IMR-90 (cell line): ENCODE measurements at regions not wholly inside any gene's neighbourhood (a gene's known extent, or its start where the extent isn't known, plus 50 kb on each side); places are given as distances from the start of the nearest gene placed in this dataset.

Experiments
- ATAC-seq: fragments of 200-7000 bp; cut with Tn5 transposase; 2 replicates; pipeline ENCODE4 v1.9.1; 2020; ENCODE audit warnings: low read depth, mild to moderate bottlenecking, moderate library complexity
- BruUV-seq: library from RNA; stranded (reverse); fragments of 400-500 nt; replicated peaks from 2 replicates; lab custom pipeline; 2021; lab: Mats Ljungman, UMichigan
- CTCF ChIA-PET: fragments of 300-600 bp; formaldehyde crosslinking; extraction: SDS; loops from one replicate; lab custom pipeline; 2021; ENCODE audit warnings: antibody characterized with exemption; lab: Yijun Ruan, JAX
- POLR2A ChIA-PET: fragments of 300-600 bp; sonication (Branson Sonifier 250); formaldehyde crosslinking; loops from one replicate; lab custom pipeline; 2022; ENCODE audit warnings: antibody characterized with exemption; ENCODE audit not compliant: unreplicated experiment; lab: Charles Lee
- DNase-seq: peaks from one replicate; pipeline ENCODE4 v3.0.0; 2013
- H2AFZ ChIP-seq: replicated peaks from 2 replicates; pipeline ENCODE3; 2013; ENCODE audit warnings: low read length, mild to moderate bottlenecking; ENCODE audit not compliant: poor library complexity
- H2AK5ac ChIP-seq: 2 replicates; pipeline ENCODE4 v1.6.1; 2013; ENCODE audit warnings: low read depth, low read length, inconsistent platforms
- H2AK9ac ChIP-seq: replicated peaks from 2 replicates; pipeline ENCODE3; 2013; ENCODE audit warnings: mild to moderate bottlenecking, low read depth, low read length, moderate library complexity; ENCODE audit not compliant: poor library complexity
- H2BK120ac ChIP-seq: 2 replicates; pipeline ENCODE4 v1.6.1; 2013; ENCODE audit warnings: low read depth, low read length, inconsistent platforms
- H2BK15ac ChIP-seq: 3 replicates; pipeline ENCODE4 v1.6.1; 2013; ENCODE audit warnings: low read depth, low read length, inconsistent platforms
- H2BK20ac ChIP-seq: 2 replicates; pipeline ENCODE4 v1.6.1; 2013; ENCODE audit warnings: low read depth, mild to moderate bottlenecking, inconsistent platforms, low read length, moderate library complexity
- H2BK5ac ChIP-seq: 2 replicates; pipeline ENCODE4 v1.6.1; 2013; ENCODE audit warnings: mild to moderate bottlenecking, low read depth, low read length, inconsistent platforms; ENCODE audit not compliant: poor library complexity, severe bottlenecking
- H3K14ac ChIP-seq: replicated peaks from 2 replicates; pipeline ENCODE4 v1.6.1; 2013; ENCODE audit warnings: low read depth, low read length, inconsistent platforms
- H3K18ac ChIP-seq: 2 replicates; pipeline ENCODE4 v1.6.1; 2013; ENCODE audit warnings: low read depth, low read length, control low read depth
- H3K23ac ChIP-seq: 2 replicates; pipeline ENCODE4 v1.6.1; 2013; ENCODE audit warnings: low read depth, low read length, inconsistent platforms
- H3K27ac ChIP-seq: 2 replicates; pipeline ENCODE4 v1.5.1; 2013; ENCODE audit warnings: mild to moderate bottlenecking, control low read depth, low read length; ENCODE audit not compliant: insufficient read depth
- H3K27me3 ChIP-seq: 2 replicates; pipeline ENCODE4 v1.6.1; 2013; ENCODE audit warnings: low read length; ENCODE audit not compliant: control insufficient read depth, insufficient read depth
- H3K36me3 ChIP-seq: 2 replicates; pipeline ENCODE4 v1.6.1; 2013; ENCODE audit warnings: low read length, mixed read lengths; ENCODE audit not compliant: control insufficient read depth, insufficient read depth
- H3K4ac ChIP-seq: 2 replicates; pipeline ENCODE4 v1.6.1; 2013; ENCODE audit warnings: low read depth, low read length, inconsistent platforms
- H3K4me1 ChIP-seq: 2 replicates; pipeline ENCODE4 v1.6.1; 2013; ENCODE audit warnings: low read length, mixed read lengths; ENCODE audit not compliant: control insufficient read depth, insufficient read depth
- H3K4me2 ChIP-seq: 2 replicates; pipeline ENCODE4 v1.6.1; 2013; ENCODE audit warnings: low read depth, mild to moderate bottlenecking, control low read depth, low read length, moderate library complexity
- H3K4me3 ChIP-seq: 2 replicates; pipeline ENCODE4 v1.5.1; 2013; ENCODE audit warnings: low read depth, mild to moderate bottlenecking, control low read depth, low read length, moderate library complexity; ENCODE audit not compliant: insufficient read depth
- H3K56ac ChIP-seq: 2 replicates; pipeline ENCODE4 v1.6.1; 2013; ENCODE audit warnings: low read length, inconsistent platforms; ENCODE audit not compliant: insufficient read depth; ENCODE audit errors: extremely low read depth
- H3K79me1 ChIP-seq, 2 experiments: 2 replicates each; pipeline ENCODE4 v1.6.1; 2013; ENCODE audit warnings: low read length in 2 of 2, inconsistent platforms in 1 of 2, low read depth in 1 of 2
- H3K9ac ChIP-seq: 2 replicates; pipeline ENCODE4 v1.6.1; 2013; ENCODE audit warnings: low read depth, low read length, control low read depth
- H3K9me1 ChIP-seq: 2 replicates; pipeline ENCODE4 v1.6.1; 2013; ENCODE audit warnings: low read length, inconsistent platforms; ENCODE audit not compliant: insufficient read depth
- H3K9me3 ChIP-seq: 2 replicates; pipeline ENCODE4 v1.6.1; 2013; ENCODE audit warnings: low read length; ENCODE audit not compliant: control insufficient read depth, insufficient read depth
- H4K20me1 ChIP-seq: 2 replicates; pipeline ENCODE4 v1.6.1; 2013; ENCODE audit warnings: low read length, inconsistent platforms; ENCODE audit not compliant: insufficient read depth
- H4K5ac ChIP-seq: 2 replicates; pipeline ENCODE4 v1.6.1; 2013; ENCODE audit warnings: mild to moderate bottlenecking, low read depth, low read length, control low read depth
- H4K8ac ChIP-seq, 2 experiments: 2 replicates each; pipeline ENCODE4 v1.6.1; 2013; ENCODE audit warnings: low read depth in 2 of 2, low read length in 2 of 2, control low read depth in 1 of 2, inconsistent platforms in 1 of 2
- H4K91ac ChIP-seq: 2 replicates; pipeline ENCODE4 v1.6.1; 2013; ENCODE audit warnings: low read depth, low read length, inconsistent platforms; ENCODE audit not compliant: insufficient read depth
- BHLHE40 ChIP-seq: fragments of 150-350 bp; IDR thresholded peaks from 2 replicates; pipeline ENCODE4 v1.6.1; 2016; ENCODE audit warnings: mild to moderate bottlenecking, low read depth, low read length
- CEBPB ChIP-seq: IDR thresholded peaks from 2 replicates; pipeline ENCODE4 v1.6.1; 2012; ENCODE audit warnings: low read depth, low read length, improper control_type of control experiment
- FOS ChIP-seq: fragments of 150-350 bp; IDR thresholded peaks from 2 replicates; pipeline ENCODE4 v1.6.1; 2016; ENCODE audit warnings: low read depth, low read length
- MAZ ChIP-seq: IDR thresholded peaks from 2 replicates; pipeline ENCODE4 v1.6.1; 2012; ENCODE audit warnings: low read depth, mild to moderate bottlenecking, low read length, improper control_type of control experiment, moderate library complexity, borderline replicate concordance
- MXI1 ChIP-seq: IDR thresholded peaks from 2 replicates; pipeline ENCODE4 v1.6.1; 2012; ENCODE audit warnings: low read depth, mild to moderate bottlenecking, low read length, moderate library complexity, borderline replicate concordance
- NFE2L2 ChIP-seq: fragments of 150-350 bp; IDR thresholded peaks from 2 replicates; pipeline ENCODE4 v1.6.1; 2016; ENCODE audit warnings: low read depth, mild to moderate bottlenecking, low read length
- POLR2A ChIP-seq: IDR thresholded peaks from 2 replicates; pipeline ENCODE4 v1.6.1; 2012; ENCODE audit warnings: mild to moderate bottlenecking, low read depth, low read length
- RAD21 ChIP-seq: IDR thresholded peaks from 2 replicates; pipeline ENCODE4 v1.6.1; 2012; ENCODE audit warnings: low read length, improper control_type of control experiment
- RCOR1 ChIP-seq: IDR thresholded peaks from 2 replicates; pipeline ENCODE4 v1.6.1; 2012; ENCODE audit warnings: mild to moderate bottlenecking, low read length, improper control_type of control experiment; ENCODE audit not compliant: insufficient replicate concordance
- SMC3 ChIP-seq: fragments of 150-350 bp; IDR thresholded peaks from 2 replicates; pipeline ENCODE4 v1.6.1; 2016; ENCODE audit warnings: low read depth, mild to moderate bottlenecking, antibody characterized with exemption, low read length, moderate library complexity
- WGBS, 2 experiments: methylation state at CpG; one replicate each; pipeline versions ENCODE4 v1.1.5 to v1.1.7; 2013; ENCODE audit warnings: missing lambda C conversion rate in 2 of 2; ENCODE audit not compliant: insufficient read length in 1 of 2; ENCODE audit errors: extremely low coverage in 2 of 2; 5-methylcytosine and 5-hydroxymethylcytosine counted together
- dilution Hi-C: fragments of 300-500 bp; cut with HindIII; formaldehyde crosslinking; loops from one replicate; pipeline ENCODE4 v1.14.3; 2018; ENCODE audit warnings: low sequenced_read_pairs; ENCODE audit not compliant: unreplicated experiment
- in situ Hi-C: fragments of 300-500 bp; cut with MboI; formaldehyde crosslinking; loops from 3 replicates; pipeline ENCODE4 v1.14.3; 2019; ENCODE audit warnings: low sequenced_read_pairs, inconsistent platforms, mixed read lengths
- intact Hi-C: fragments of 100-400 bp; cut with micrococcal nuclease; formaldehyde crosslinking; loops from 2 replicates; pipeline ENCODE4 v1.10.0; 2022
- TF ChIP-seq, protein P1 (sequence below): fragments of 150-350 bp; IDR thresholded peaks from 2 replicates; pipeline ENCODE4 v1.6.1; 2016; ENCODE audit warnings: low read depth, mild to moderate bottlenecking, low read length, moderate library complexity, borderline replicate concordance
- TF ChIP-seq, protein P2 (sequence below): conservative IDR thresholded peaks from 2 replicates; pipeline ENCODE4 v1.5.1; 2012; ENCODE audit warnings: mild to moderate bottlenecking, low read depth, low read length, improper control_type of control experiment

DNA sequence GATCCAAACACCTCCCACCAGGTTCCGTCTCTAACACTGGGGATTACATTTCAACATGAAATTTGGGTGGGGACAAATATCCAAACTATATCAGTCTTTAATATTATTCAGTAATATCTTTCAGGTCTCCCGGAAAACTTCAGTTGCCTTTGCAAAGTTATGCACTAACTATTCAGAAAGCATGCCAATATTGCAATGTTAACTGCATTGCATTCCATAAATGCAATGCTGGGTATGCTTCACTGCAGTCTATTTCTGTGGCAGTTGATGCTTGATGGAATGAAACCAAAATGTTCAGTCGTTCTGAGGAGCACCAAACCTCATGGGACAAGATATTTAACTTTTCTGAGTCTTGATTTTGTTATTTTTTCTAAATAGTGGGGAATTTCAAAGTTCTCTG lies 147.5 kb downstream of the SLC16A9 start:
- Histone ChIP-seq H3K18ac (no peak overlapping the region), H3K27ac (no peak overlapping the region), H3K14ac (no peak overlapping the region), H2BK15ac (no peak overlapping the region), H2BK5ac (no peak overlapping the region), H3K4me1 (peaks cover 3% of the 10 kb centered on the region; the same call in 1 of the 2 replicates), H4K5ac (no peak overlapping the region), H3K4me3 (no peak overlapping the region), H4K8ac (no peak overlapping the region), H2AK9ac (no peak overlapping the region), H3K4me2 (no peak overlapping the region), H3K36me3 (no peaks in the 10 kb centered on the region), H3K9me3 (no peaks in the 10 kb centered on the region), H2BK120ac (no peak overlapping the region), H3K56ac (no peak overlapping the region), H4K91ac (no peak overlapping the region), H2AK5ac (no peak overlapping the region), H2BK20ac (no peak overlapping the region), H3K23ac (no peak overlapping the region), H2AFZ (no peak overlapping the region), H3K4ac (no peak overlapping the region), H3K9me1 (no peaks in the 10 kb centered on the region), H3K27me3 (0 out of 2 replicates have a peak, but pooled peaks cover 1% of the 10 kb centered on the region), H3K9ac (no peak overlapping the region), H4K20me1 (no peaks in the 10 kb centered on the region), H3K79me1 (no peaks in the 10 kb centered on the region)
- ATAC-seq (no peak), DNase-seq (no peak)
- intact Hi-C loops (no loop called here), in situ Hi-C loops (loop anchor here (25.0 kb wide), 1 partner anchor 775 kb away; no protein-coding TSS in a partner anchor), dilution Hi-C loops (no loop called here)
- ChIA-PET POLR2A (no interaction called here), CTCF (no interaction called here)
- TF ChIP-seq BHLHE40: no peak
- TF ChIP-seq POLR2A: no peak
- TF ChIP-seq, protein P1, sequence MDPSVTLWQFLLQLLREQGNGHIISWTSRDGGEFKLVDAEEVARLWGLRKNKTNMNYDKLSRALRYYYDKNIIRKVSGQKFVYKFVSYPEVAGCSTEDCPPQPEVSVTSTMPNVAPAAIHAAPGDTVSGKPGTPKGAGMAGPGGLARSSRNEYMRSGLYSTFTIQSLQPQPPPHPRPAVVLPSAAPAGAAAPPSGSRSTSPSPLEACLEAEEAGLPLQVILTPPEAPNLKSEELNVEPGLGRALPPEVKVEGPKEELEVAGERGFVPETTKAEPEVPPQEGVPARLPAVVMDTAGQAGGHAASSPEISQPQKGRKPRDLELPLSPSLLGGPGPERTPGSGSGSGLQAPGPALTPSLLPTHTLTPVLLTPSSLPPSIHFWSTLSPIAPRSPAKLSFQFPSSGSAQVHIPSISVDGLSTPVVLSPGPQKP: no peak
- no peak for TF ChIP-seq RCOR1
- TF ChIP-seq, protein P2, sequence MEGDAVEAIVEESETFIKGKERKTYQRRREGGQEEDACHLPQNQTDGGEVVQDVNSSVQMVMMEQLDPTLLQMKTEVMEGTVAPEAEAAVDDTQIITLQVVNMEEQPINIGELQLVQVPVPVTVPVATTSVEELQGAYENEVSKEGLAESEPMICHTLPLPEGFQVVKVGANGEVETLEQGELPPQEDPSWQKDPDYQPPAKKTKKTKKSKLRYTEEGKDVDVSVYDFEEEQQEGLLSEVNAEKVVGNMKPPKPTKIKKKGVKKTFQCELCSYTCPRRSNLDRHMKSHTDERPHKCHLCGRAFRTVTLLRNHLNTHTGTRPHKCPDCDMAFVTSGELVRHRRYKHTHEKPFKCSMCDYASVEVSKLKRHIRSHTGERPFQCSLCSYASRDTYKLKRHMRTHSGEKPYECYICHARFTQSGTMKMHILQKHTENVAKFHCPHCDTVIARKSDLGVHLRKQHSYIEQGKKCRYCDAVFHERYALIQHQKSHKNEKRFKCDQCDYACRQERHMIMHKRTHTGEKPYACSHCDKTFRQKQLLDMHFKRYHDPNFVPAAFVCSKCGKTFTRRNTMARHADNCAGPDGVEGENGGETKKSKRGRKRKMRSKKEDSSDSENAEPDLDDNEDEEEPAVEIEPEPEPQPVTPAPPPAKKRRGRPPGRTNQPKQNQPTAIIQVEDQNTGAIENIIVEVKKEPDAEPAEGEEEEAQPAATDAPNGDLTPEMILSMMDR: no peak
- no peak for TF ChIP-seq FOS
- TF ChIP-seq MAZ: no peak
- TF ChIP-seq MXI1: no peak
- no peak for TF ChIP-seq RAD21
- no peak for TF ChIP-seq CEBPB
- no peak for TF ChIP-seq SMC3
- no peak for TF ChIP-seq NFE2L2
- no CpG with 5 or more reads among the region's 3 CpGs for WGBS, 2 experiments
- BruUV-seq: no TSS peak
